GM12878 (cell line): ENCODE measurements at regions not wholly inside any gene's neighbourhood (a gene's known extent, or its start where the extent isn't known, plus 50 kb on each side); places are given as distances from the start of the nearest gene placed in this dataset.

Experiments used
- ATF2 ChIP-seq: IDR thresholded peaks from 2 replicates; pipeline ENCODE4 v1.6.1; 2012; ENCODE audit warnings: low read length, inconsistent platforms
- CEBPB ChIP-seq, 2 experiments: fragments of 150-350 bp in 1 of 2; IDR thresholded peaks; 2 replicates each; pipeline ENCODE4 v1.6.1; 2012 to 2014; ENCODE audit warnings: low read depth in 2 of 2, low read length in 2 of 2, borderline replicate concordance in 1 of 2, inconsistent platforms in 1 of 2
- ETV6 ChIP-seq, 2 experiments: fragments of 450-650 bp in 1 of 2; IDR thresholded peaks in 1 of 2; conservative IDR thresholded peaks in 1 of 2; 2 replicates each; pipeline ENCODE4 v1.6.1; 2014; ENCODE audit warnings: antibody characterized with exemption in 1 of 2, borderline replicate concordance in 1 of 2, low read depth in 1 of 2, mild to moderate bottlenecking in 1 of 2, moderate library complexity in 1 of 2
- EZH2 ChIP-seq: IDR thresholded peaks from 2 replicates; pipeline ENCODE4 v1.6.1; 2012; ENCODE audit warnings: low read depth, mild to moderate bottlenecking, control low read depth, inconsistent platforms, low read length, borderline replicate concordance; ENCODE audit not compliant: control insufficient read depth
- FOXK2 ChIP-seq: fragments of 450-650 bp; IDR thresholded peaks from 2 replicates; pipeline ENCODE4 v1.6.1; 2017; ENCODE audit warnings: mild to moderate bottlenecking, moderate library complexity
- NFYB ChIP-seq: IDR thresholded peaks from 2 replicates; pipeline ENCODE4 v1.6.1; 2011; ENCODE audit warnings: low read depth, mild to moderate bottlenecking, low read length, improper control_type of control experiment, moderate library complexity; ENCODE audit not compliant: insufficient read depth
- ZNF274 ChIP-seq: IDR thresholded peaks from one replicate; pipeline ENCODE4 v1.8.0; 2011; ENCODE audit not compliant: insufficient read length, insufficient read depth
- ZZZ3 ChIP-seq: IDR thresholded peaks from 2 replicates; pipeline ENCODE4 v1.6.1; 2011; ENCODE audit warnings: low read depth; ENCODE audit not compliant: control insufficient read depth, insufficient read length
- TF ChIP-seq, protein P1 (sequence below), 3 experiments: IDR thresholded peaks in 2 of 3; conservative IDR thresholded peaks in 1 of 3; 2 replicates each; pipeline ENCODE4 v1.5.1; 2011; ENCODE audit warnings: low read depth in 3 of 3, low read length in 3 of 3, mild to moderate bottlenecking in 3 of 3, control low read depth in 2 of 3, moderate library complexity in 2 of 3, inconsistent platforms in 1 of 3, mixed read lengths in 1 of 3; ENCODE audit not compliant: control insufficient read depth in 2 of 3, insufficient read depth in 1 of 3; ENCODE audit errors: extremely low read depth in 1 of 3
- TF ChIP-seq, protein P2 (sequence below): fragments of 150-350 bp; IDR thresholded peaks from 2 replicates; pipeline ENCODE4 v1.6.1; 2016; ENCODE audit warnings: low read depth, low read length
- TF ChIP-seq, protein P3 (sequence below): IDR thresholded peaks from 2 replicates; pipeline ENCODE4 v1.6.1; 2011; ENCODE audit warnings: mild to moderate bottlenecking, low read depth, low read length, moderate library complexity; ENCODE audit not compliant: insufficient replicate concordance
- TF ChIP-seq, protein P4 (sequence below): fragments of 450-650 bp; IDR thresholded peaks from 2 replicates; pipeline ENCODE4 v1.6.1; 2018; ENCODE audit warnings: mild to moderate bottlenecking, low read depth, moderate library complexity; ENCODE audit not compliant: partially characterized antibody

DNA sequence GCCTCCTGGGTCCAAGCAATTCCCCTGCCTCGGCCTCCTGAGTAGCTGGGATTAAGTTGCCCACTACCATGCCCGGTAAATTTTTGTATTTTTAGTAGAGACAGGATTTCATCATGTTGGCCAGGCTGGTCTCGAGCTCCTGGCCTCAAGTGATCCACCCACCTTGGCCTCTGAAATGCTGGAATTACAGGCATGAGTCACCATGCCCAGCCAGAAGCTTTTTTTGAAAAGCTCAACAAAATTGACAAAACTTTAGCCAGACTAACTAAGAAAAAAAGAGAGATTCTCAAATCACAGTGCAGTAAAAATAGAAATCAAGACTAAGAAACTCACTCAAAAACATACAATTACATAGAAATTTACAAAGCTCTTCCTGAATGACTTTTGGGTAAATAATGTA is 420.6 kb downstream of the COL12A1 start:
- no peak for TF ChIP-seq FOXK2
- no peak for TF ChIP-seq ZNF274
- TF ChIP-seq, protein P1, sequence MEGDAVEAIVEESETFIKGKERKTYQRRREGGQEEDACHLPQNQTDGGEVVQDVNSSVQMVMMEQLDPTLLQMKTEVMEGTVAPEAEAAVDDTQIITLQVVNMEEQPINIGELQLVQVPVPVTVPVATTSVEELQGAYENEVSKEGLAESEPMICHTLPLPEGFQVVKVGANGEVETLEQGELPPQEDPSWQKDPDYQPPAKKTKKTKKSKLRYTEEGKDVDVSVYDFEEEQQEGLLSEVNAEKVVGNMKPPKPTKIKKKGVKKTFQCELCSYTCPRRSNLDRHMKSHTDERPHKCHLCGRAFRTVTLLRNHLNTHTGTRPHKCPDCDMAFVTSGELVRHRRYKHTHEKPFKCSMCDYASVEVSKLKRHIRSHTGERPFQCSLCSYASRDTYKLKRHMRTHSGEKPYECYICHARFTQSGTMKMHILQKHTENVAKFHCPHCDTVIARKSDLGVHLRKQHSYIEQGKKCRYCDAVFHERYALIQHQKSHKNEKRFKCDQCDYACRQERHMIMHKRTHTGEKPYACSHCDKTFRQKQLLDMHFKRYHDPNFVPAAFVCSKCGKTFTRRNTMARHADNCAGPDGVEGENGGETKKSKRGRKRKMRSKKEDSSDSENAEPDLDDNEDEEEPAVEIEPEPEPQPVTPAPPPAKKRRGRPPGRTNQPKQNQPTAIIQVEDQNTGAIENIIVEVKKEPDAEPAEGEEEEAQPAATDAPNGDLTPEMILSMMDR (IDR thresholded peaks at IDR 0.05 in 2 of 3, conservative IDR thresholded peaks at IDR 0.05 in 1 of 3; ENCODE audit: control insufficient read depth in 2 of 3, extremely low read depth in 1 of 3, insufficient read depth in 1 of 3, low read depth in 3 of 3, low read length in 3 of 3), result no peak
- TF ChIP-seq, protein P2, sequence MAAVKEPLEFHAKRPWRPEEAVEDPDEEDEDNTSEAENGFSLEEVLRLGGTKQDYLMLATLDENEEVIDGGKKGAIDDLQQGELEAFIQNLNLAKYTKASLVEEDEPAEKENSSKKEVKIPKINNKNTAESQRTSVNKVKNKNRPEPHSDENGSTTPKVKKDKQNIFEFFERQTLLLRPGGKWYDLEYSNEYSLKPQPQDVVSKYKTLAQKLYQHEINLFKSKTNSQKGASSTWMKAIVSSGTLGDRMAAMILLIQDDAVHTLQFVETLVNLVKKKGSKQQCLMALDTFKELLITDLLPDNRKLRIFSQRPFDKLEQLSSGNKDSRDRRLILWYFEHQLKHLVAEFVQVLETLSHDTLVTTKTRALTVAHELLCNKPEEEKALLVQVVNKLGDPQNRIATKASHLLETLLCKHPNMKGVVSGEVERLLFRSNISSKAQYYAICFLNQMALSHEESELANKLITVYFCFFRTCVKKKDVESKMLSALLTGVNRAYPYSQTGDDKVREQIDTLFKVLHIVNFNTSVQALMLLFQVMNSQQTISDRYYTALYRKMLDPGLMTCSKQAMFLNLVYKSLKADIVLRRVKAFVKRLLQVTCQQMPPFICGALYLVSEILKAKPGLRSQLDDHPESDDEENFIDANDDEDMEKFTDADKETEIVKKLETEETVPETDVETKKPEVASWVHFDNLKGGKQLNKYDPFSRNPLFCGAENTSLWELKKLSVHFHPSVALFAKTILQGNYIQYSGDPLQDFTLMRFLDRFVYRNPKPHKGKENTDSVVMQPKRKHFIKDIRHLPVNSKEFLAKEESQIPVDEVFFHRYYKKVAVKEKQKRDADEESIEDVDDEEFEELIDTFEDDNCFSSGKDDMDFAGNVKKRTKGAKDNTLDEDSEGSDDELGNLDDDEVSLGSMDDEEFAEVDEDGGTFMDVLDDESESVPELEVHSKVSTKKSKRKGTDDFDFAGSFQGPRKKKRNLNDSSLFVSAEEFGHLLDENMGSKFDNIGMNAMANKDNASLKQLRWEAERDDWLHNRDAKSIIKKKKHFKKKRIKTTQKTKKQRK, result no peak
- no peak for TF ChIP-seq ATF2
- no peak for TF ChIP-seq EZH2
- TF ChIP-seq NFYB, result no peak
- TF ChIP-seq, protein P3, sequence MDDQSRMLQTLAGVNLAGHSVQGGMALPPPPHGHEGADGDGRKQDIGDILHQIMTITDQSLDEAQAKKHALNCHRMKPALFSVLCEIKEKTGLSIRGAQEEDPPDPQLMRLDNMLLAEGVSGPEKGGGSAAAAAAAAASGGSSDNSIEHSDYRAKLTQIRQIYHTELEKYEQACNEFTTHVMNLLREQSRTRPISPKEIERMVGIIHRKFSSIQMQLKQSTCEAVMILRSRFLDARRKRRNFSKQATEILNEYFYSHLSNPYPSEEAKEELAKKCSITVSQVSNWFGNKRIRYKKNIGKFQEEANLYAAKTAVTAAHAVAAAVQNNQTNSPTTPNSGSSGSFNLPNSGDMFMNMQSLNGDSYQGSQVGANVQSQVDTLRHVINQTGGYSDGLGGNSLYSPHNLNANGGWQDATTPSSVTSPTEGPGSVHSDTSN, result no peak
- TF ChIP-seq CEBPB (IDR thresholded peaks at IDR 0.05; ENCODE audit: borderline replicate concordance in 1 of 2, low read depth in 2 of 2, low read length in 2 of 2), result no peak
- TF ChIP-seq ETV6 (conservative IDR thresholded peaks at IDR 0.05 in 1 of 2, IDR thresholded peaks at IDR 0.05 in 1 of 2; ENCODE audit: borderline replicate concordance in 1 of 2, low read depth in 1 of 2), result no peak
- TF ChIP-seq, protein P4, sequence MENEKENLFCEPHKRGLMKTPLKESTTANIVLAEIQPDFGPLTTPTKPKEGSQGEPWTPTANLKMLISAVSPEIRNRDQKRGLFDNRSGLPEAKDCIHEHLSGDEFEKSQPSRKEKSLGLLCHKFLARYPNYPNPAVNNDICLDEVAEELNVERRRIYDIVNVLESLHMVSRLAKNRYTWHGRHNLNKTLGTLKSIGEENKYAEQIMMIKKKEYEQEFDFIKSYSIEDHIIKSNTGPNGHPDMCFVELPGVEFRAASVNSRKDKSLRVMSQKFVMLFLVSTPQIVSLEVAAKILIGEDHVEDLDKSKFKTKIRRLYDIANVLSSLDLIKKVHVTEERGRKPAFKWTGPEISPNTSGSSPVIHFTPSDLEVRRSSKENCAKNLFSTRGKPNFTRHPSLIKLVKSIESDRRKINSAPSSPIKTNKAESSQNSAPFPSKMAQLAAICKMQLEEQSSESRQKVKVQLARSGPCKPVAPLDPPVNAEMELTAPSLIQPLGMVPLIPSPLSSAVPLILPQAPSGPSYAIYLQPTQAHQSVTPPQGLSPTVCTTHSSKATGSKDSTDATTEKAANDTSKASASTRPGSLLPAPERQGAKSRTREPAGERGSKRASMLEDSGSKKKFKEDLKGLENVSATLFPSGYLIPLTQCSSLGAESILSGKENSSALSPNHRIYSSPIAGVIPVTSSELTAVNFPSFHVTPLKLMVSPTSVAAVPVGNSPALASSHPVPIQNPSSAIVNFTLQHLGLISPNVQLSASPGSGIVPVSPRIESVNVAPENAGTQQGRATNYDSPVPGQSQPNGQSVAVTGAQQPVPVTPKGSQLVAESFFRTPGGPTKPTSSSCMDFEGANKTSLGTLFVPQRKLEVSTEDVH, result no peak
- no peak for TF ChIP-seq ZZZ3
